ENCODE measurements at regions not wholly inside any gene's neighbourhood (a gene's known extent, or its start where the extent isn't known, plus 50 kb on each side); places are given as distances from the start of the nearest gene placed in this dataset.
A peak's percentile ranks its signal among the peaks of the same experiment; 100 is the strongest.

DNA sequence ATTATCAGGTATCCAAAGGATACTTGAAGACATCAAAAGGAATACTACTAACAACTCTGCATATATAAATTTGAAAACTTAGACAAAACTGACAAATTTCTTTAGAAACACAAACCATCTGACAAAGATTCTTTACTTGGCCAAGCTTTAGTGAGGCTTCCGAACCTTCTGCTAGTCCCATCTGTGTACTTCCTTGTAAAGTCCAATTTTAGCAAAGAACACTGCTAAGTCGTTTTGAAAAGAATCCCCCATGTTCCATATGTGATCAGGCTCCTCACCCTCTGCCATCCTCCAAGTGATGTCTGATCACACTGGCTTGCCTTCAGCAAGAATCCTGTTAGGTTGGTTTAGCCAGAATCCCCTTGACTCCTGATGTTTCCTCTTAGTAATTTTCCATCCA lies 150.0 kb upstream of the ACO1 start:
- peak overlapping the region; percentile 74; the same call in 1 of the 2 replicates for H2AFZ ChIP-seq (ENCODE audit: low read length)
- ChIA-PET POLR2A (ENCODE audit: partially characterized antibody) (no interaction called here), CTCF (ENCODE audit: partially characterized antibody) (no interaction called here)
- no peak overlapping the region for H2AK5ac ChIP-seq (ENCODE audit: low read depth, low read length)
- FAIRE-seq (peak; percentile 7), DNase-seq (ENCODE audit: low read depth in 1 of 2, low spot score in 2 of 2) (no peak)
- H2BK20ac ChIP-seq (ENCODE audit: low read length) = no peak overlapping the region
- no peak overlapping the region for H4K8ac ChIP-seq (ENCODE audit: extremely low read depth, insufficient read depth, low read length)
- no peak overlapping the region for H4K5ac ChIP-seq (ENCODE audit: insufficient read length, low read depth, low read length)
- no peak overlapping the region for H3K9ac ChIP-seq (replicated peaks in 1 of 4; ENCODE audit: extremely low read depth in 1 of 4, low read depth in 3 of 4, low read length in 3 of 4)
- no peak overlapping the region for H3K18ac ChIP-seq (ENCODE audit: extremely low read depth, low read length)
- H3K56ac ChIP-seq (replicated peaks; ENCODE audit: insufficient read length, low read depth, low read length) = no peak overlapping the region
- H3K27me3 ChIP-seq (replicated peaks in 1 of 4; ENCODE audit: control insufficient read depth in 3 of 4, extremely low read depth in 1 of 4, insufficient read depth in 3 of 4, low read length in 3 of 4) = no peaks in the 10 kb centered on the region
- H4K91ac ChIP-seq (replicated peaks; ENCODE audit: insufficient read length, low read length) = no peak overlapping the region
- no peaks in the 10 kb centered on the region for H3K79me1 ChIP-seq (ENCODE audit: low read depth, low read length)
- no peak overlapping the region for H2BK120ac ChIP-seq (replicated peaks; ENCODE audit: low read depth, low read length)
- H3K4me3 ChIP-seq (ENCODE audit: extremely low read depth in 1 of 4, insufficient read depth in 2 of 4, low read depth in 3 of 4, low read length in 4 of 4) = no peak overlapping the region
- no peaks in the 10 kb centered on the region for H3K36me3 ChIP-seq (ENCODE audit: control insufficient read depth in 2 of 4, insufficient read depth in 4 of 4, low read length in 3 of 4)
- H3K23me2 ChIP-seq (ENCODE audit: low read depth, low read length) = no peaks in the 10 kb centered on the region
- no peak overlapping the region for H2BK15ac ChIP-seq (ENCODE audit: low read length)
- H3K79me2 ChIP-seq (ENCODE audit: control insufficient read depth in 1 of 2, insufficient read depth in 2 of 2, low read length in 2 of 2) = no peaks in the 10 kb centered on the region
- TF ChIP-seq USF2 (IDR thresholded peaks at IDR 0.05; ENCODE audit: low read length) = no peak
- no peak for TF ChIP-seq KDM4A (IDR thresholded peaks at IDR 0.05; ENCODE audit: low read depth, low read length, severe bottlenecking)
- TF ChIP-seq, protein P1, sequence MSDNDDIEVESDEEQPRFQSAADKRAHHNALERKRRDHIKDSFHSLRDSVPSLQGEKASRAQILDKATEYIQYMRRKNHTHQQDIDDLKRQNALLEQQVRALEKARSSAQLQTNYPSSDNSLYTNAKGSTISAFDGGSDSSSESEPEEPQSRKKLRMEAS (IDR thresholded peaks at IDR 0.05) = no peak
- TF ChIP-seq CTBP2 (IDR thresholded peaks at IDR 0.05; ENCODE audit: borderline replicate concordance, insufficient read depth, insufficient read length, low read length) = no peak
- TF ChIP-seq CBX5 (IDR thresholded peaks at IDR 0.05; ENCODE audit: low read depth, low read length) = no peak
- TF ChIP-seq MAFK (IDR thresholded peaks at IDR 0.05; ENCODE audit: low read depth, low read length) = no peak
- TF ChIP-seq POU5F1 (IDR thresholded peaks at IDR 0.05; ENCODE audit: low read depth, low read length) = no peak
- no peak for TF ChIP-seq BACH1 (IDR thresholded peaks at IDR 0.05; ENCODE audit: low read length)
- 86% methylated on average over 2 of the region's 2 CpGs; no CpG with 5 or more reads in 1 of the 2 experiments for WGBS, 2 experiments (ENCODE audit: extremely low coverage in 1 of 2, insufficient coverage in 1 of 2, insufficient read length in 1 of 2, insufficient replicate concordance in 2 of 2, low coverage in 1 of 2, low lambda C conversion rate in 2 of 2, missing lambda C conversion rate in 1 of 2)
- H3K4me2 ChIP-seq (ENCODE audit: insufficient read depth in 1 of 2, low read depth in 2 of 2, low read length in 2 of 2) = no peak overlapping the region
- H3K4ac ChIP-seq (replicated peaks; ENCODE audit: insufficient read length, low read depth, low read length) = no peak overlapping the region
- H3K4me1 ChIP-seq (replicated peaks in 1 of 4; ENCODE audit: control insufficient read depth in 3 of 4, insufficient read depth in 4 of 4, low read length in 3 of 4) = no peaks in the 10 kb centered on the region
- no peak overlapping the region for H3K23ac ChIP-seq (ENCODE audit: insufficient read length)
- H2BK5ac ChIP-seq (ENCODE audit: low read depth, low read length) = no peak overlapping the region
- H3K9me3 ChIP-seq (ENCODE audit: insufficient read depth in 2 of 2, low read depth in 1 of 2, low read length in 1 of 2) = peaks cover 5 to 6% of the 10 kb centered on the region in 2 experiments; a peak in 3 of 4 replicates
- H4K20me1 ChIP-seq (replicated peaks in 1 of 2; ENCODE audit: control insufficient read depth in 1 of 2, insufficient read depth in 2 of 2, low read length in 2 of 2) = no peaks in the 10 kb centered on the region
- H2BK12ac ChIP-seq (ENCODE audit: low read depth, low read length) = no peak overlapping the region
- H3K27ac ChIP-seq (ENCODE audit: low read depth, low read length) = no peak overlapping the region
- no peak overlapping the region for H3K14ac ChIP-seq (ENCODE audit: insufficient read length)
